Stimulated activated CD8-positive, alpha-beta memory T cell treated with anti-CD3 and anti-CD28 coated beads, Interleukin-7, amount 100 ng/mL, for 24 hours (primary cell): ENCODE measurements at regions not wholly inside any gene's neighbourhood (a gene's known extent, or its start where the extent isn't known, plus 50 kb on each side); places are given as distances from the start of the nearest gene placed in this dataset.
"Not testable (repeated sequence)": the region's sequence is repeated elsewhere in the genome, so short reads cannot be mapped to it uniquely, and the experiment has no call there.

ENCODE experiments used
- DNase-seq: peaks from one replicate; pipeline ENCODE4 v3.0.0-alpha.2; 2020; ENCODE audit warnings: low read depth

GRCh38 chr5:40134883-40135520 is 544.7 kb upstream of the PTGER4 start:
- DNase-seq, result no peak

DNA sequence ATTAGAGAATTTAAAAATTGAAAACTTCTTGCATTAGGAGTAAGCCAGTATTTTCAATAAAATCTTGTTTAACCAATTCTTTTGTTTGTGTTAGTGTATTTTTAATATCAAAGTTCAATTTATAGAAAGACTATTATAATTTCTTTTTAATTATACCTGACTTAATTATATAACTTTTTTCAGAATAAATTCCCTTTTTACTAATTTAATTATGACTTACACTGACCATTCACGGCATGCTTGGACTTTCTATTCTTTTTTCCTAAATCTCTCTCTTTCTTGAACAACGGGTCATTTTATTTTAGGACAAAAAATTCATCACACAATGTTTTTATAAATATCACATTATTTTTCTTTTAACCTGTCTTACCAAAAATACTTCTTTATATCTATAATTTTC is 555.3 kb upstream of the PTGER4 start:
- DNase-seq, result no peak

DNA sequence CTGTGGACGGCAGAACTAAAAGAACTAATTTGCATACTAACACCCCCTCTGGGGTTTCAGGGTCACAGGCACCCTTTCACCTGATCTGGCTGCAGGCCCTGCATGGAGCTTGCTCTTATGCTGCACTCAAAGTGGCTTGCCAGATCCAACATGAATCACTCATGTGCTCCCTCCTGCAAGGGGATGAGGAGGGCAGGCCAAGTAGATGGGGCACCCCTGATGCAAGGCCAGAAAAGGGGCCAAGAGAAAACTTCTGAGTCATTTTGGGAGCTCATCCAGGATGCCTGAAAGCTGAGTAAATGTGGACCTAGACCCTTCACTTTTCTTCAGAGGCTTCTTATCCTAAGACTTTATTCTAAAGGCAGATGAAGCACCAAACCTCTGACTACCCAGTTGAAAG is 558.5 kb upstream of the PTGER4 start:
- no peak for DNase-seq

- DNase-seq, result no peak
Measured at GRCh38 chr5:40112875-40113274, 566.8 kb upstream of the PTGER4 start.

DNA sequence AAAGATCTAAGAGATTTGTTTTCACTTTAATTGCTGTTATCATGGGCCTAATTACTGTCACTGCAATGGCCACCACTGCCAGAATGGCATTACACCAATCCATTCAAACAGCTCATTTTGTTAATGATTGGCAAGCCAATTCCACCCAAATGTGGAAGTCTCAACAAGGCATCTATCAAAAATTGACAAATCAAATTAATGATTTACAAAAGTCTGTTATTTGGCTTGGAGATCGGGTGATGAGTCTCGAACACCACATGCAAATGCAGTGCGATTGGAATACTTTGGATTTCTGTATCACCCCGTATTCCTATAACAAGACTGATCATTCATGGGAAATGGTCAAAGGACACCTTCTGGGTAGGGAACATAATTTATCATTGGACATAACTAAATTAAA is 568.7 kb upstream of the PTGER4 start:
- not testable (repeated sequence) for DNase-seq

DNA sequence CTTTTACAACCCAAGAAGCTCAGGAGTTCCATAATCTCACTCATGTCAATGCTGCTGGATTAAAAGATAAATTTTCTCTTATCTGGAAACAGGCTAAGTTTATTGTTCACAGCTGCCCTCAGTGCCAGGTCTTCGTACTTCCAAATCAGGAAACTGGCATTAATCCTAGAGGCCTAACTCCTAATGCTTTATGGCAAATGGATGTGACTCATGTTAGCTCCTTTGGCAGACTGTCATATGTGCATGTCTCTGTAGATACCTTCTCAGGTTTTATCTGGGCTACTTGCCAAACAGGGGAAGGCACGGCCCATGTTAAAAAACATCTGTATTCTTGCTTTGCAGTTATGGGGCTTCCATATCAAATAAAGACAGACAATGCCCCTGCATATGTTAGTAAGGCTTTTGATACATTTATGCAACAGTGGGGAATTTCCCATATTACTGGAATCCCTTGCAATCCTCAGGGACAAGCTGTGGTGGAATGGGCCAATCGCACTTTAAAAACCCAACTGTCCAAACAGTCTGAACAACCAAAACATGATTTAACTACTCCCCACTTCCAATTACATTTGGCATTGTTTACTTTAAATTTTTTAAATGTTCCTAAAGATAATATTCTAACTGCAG is 570.8 kb upstream of the PTGER4 start:
- not testable (repeated sequence) for DNase-seq

DNA sequence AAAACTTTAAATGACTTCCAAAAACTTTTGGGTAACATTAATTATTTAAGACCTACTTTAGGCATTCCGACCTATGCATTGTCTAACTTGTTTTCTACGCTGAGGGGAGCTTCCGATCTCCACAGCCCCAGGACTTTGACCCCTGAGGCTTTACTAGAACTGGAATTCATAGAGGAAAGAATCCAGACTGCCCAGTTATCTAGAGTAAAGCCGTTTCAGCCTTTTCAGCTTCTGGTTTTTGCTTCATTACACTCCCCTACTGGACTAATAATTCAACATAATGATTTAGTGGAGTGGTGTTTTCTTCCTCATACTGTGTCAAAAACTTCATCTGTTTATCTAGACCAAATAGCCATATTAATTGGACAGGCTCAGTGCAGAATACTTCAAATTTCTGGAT is 571.9 kb upstream of the PTGER4 start:
- not testable (repeated sequence) for DNase-seq

- no peak for DNase-seq
Measured at GRCh38 chr5:40106847-40107246, 572.9 kb upstream of the PTGER4 start.

DNA sequence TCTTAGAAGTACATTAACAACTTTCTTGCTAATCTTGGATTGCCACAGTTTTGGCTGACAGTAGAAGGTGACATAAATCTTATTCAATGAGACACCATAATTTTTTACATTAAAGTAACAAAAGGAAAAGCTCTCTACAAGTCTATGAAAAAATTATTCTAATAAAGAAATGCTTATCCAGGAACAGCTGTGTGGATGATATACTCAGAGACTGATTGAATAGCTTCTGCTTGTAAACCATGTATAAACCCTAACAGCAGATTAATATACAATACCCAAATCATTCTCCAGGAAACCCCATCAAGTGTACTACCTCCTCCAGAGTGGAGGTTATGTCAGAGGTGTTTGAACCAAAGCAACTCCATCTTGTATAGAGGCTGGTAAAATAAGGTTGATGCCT is 581.4 kb upstream of the PTGER4 start:
- no peak for DNase-seq

- no peak for DNase-seq
Measured at GRCh38 chr5:40093550-40093949, 586.2 kb upstream of the PTGER4 start.

DNA sequence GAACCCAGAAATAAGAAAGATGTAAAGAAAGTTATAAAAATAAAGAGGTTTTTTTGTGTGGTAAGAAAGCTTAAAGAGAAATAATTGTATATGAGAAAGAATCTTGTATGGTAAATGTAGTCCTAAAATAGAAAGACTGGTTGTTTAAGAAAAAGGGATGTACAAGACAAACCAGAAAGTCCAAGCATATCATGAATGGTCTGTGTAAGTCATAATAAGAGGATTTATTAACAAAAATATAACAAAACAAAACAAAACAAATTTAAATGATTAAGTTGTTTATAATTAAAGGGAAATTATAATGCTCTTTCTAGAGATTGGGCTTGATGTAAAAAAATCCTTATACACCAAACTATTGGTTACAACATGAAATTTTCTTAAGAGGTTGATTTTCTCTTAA is 590.4 kb upstream of the PTGER4 start:
- no peak for DNase-seq

DNA sequence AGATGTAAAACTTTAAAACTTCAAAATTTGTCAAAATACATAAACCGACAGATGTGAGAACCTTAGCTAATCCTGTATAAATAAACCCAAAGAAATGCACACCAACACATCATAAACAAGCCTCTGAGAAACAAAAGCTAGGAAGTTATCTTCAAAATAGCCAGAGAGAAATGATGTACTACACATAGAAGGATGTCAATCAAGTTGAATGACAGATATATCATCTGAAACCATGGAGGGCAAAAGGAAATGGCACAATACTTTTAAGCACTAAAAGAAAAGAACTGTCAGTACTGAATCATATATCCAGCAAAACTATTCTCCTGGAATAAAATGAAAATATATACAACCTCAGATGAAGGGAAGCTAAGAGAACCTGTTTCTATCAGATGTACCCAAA is 595.1 kb upstream of the PTGER4 start:
- DNase-seq, result no peak

- no peak for DNase-seq
Measured at GRCh38 chr5:40082313-40082712, 597.4 kb upstream of the PTGER4 start.

- no peak for DNase-seq
Measured at GRCh38 chr5:40080191-40080590, 599.5 kb upstream of the PTGER4 start.

DNA sequence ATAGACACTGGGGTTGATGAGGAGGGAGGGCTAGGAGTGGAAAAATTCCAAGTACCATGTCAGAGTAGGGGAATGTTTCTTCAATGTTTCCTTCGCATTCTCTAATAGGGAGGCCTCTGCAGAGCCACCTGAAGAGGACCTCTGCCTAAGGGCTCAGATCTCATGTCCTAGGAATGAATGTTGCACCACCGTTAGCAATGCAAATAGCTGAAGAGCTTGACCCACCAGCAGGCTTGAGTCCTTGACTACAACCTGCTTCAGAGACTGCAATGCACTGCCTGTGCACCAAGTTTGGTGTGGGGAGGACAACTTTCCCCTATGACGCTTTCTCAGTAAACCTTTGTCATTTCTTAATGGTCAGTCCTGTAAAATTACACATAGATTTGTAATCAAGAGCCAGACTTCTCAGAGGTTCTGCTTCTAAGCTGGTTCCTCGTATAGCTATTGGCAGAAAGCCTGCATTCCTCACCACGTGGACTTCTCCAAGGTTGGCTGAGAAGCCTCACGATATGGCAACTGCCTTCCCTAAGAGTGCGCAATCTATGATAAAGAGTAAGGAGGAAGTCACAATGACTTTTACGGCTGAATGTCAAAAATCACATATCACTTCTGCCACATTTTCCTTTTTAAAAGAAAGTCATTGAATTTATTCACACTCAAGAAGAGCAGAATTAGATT is 600.7 kb upstream of the PTGER4 start:
- no peak for DNase-seq

DNA sequence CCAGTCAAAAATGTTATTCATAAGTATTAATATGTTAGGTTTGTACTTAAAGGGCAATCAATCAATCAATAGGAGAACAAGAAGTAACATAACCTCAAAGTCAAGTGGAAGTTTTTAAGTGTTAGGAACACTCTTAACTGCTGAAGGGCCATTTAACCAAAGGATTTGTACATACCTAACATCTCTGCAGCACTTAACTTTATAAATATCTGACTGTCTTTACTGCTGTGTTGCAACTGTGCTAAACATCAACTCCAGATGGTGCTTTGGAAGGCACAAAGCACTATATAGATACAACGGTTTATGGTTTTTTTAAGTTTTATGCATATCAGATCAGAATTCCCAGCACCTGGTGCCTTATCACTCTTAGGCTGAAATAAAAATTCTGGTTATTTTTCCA is 604.9 kb upstream of the PTGER4 start:
- DNase-seq, result no peak

- no peak for DNase-seq
Measured at GRCh38 chr5:40073927-40074326, 605.8 kb upstream of the PTGER4 start.

DNA sequence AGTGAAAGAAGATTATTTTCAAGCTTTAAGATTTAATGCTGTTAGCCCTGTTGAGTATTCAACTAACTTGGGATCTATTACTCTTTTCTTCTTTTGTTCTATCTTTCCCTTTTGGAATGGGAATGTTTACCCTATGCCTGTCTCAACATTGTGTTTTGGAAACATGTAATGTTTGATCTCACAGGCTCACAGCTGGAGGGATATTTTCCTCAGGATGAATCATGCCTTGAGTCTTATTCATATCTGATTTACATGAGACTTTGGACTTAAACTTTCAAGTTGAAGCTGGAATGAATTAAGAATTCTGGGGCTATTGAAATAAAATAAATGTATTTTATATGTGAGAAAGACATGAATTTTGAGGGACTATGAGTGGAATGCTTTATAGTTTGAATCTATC is 607.8 kb upstream of the PTGER4 start:
- no peak for DNase-seq

DNA sequence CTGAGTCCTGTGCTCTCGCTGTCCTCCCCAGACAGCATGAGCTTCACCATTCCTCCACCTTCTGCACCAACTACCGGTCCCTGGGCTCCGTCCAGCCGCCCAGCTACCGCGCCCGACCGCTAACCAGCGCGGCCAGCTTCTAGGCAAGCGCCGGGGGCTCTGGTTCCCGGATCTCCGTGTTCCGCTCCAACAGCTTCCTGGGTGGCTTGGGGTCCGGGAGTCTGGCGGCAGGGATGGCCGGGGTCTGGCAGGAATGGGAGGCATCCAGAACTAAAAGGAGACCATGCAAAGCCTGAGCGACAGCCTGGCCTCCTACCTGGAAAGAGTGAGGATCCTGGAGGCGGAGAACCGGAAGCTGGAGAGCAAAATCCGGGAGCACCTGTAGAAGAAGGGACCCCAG is 613.1 kb upstream of the PTGER4 start:
- DNase-seq, result no peak

DNA sequence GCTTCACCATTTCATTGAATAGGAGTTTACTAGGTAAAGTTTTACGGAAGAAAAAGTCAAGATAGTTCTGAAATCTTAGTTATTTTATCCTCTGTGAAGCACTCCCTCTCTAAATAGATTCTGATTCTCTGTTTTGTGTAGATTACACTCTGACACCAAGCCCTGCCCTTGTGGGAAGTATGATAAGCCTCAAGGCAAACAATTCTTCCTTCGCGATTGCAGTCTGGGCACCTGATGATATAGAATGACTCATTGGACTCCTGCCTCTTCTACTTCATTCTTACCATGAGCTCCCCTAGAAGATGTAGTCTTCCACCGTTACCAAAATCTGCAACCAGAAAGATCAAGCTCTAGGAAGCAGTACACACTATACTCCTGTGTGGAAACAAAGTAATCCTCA is 626.9 kb upstream of the PTGER4 start:
- DNase-seq, result no peak

- no peak for DNase-seq
Measured at GRCh38 chr5:40046792-40047191, 622.0 kb upstream of the DAB2 start.

DNA sequence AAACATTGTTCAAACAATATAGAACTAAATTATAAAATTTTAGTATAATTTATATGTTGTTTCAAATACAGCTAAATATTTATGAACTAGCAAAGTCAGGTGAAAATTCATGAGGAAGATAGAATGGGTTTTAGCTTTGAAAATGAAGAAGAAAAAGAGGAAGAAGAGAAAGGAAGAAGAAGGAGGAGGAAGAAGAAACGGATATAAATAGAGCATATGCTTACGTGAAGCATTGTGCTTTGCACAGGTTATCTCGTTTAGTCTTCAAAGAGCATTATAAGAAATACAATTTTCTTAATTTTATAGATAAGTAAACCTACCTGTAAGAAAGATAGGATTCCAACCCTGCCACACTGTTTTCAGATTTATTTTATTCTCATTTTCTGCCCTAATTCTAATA is 620.6 kb upstream of the DAB2 start:
- DNase-seq, result no peak

- DNase-seq, result no peak
Measured at GRCh38 chr5:40043916-40044315, 619.1 kb upstream of the DAB2 start.

- no peak for DNase-seq
Measured at GRCh38 chr5:40041452-40041851, 616.7 kb upstream of the DAB2 start.
